GM12892 (cell line): ENCODE measurements at regions not wholly inside any gene's neighbourhood (a gene's known extent, or its start where the extent isn't known, plus 50 kb on each side); places are given as distances from the start of the nearest gene placed in this dataset.

Experiments used
- DNase-seq: peaks from one replicate; pipeline ENCODE4 v3.0.0; 2011; ENCODE audit not compliant: insufficient read length
- FAIRE-seq: peaks from 2 replicates; lab custom pipeline; 2011; peaks lifted over from hg19 to GRCh38; lab: Jason Lieb, UNC
- POLR2A ChIP-seq: IDR thresholded peaks from 2 replicates; pipeline ENCODE4 v1.6.1; 2011; ENCODE audit warnings: low read depth, low read length, control low read depth
- POLR2AphosphoS5 ChIP-seq: IDR thresholded peaks from 2 replicates; pipeline ENCODE4 v1.6.1; 2011; ENCODE audit warnings: low read depth, low read length, control low read depth
- TAF1 ChIP-seq: IDR thresholded peaks from 2 replicates; pipeline ENCODE4 v1.6.1; 2011; ENCODE audit warnings: low read depth, mild to moderate bottlenecking, control low read depth, low read length, borderline replicate concordance

DNA sequence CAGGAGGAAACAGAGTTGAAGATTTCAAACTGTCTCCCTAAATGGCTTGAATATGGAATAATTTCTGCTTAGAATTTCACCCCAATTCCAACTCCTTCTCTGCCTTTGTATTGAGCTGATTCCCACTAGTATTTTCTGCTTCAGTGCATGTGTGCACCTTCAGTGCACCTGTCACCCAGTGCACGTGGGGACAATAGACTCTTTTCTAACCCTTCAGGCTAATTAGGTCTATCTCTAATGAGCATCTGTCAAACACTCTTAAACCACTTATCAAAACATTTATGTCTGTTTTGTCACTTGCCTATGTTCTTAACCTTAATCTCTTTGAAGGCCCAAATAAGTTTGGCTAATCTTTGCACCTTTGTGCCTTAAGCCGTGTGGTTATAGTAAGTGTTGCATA, 232.0 kb upstream of the NETO1 start:
- TF ChIP-seq POLR2A (no peak), POLR2AphosphoS5 (no peak), TAF1 (no peak)
- FAIRE-seq = no peak
- no peak for DNase-seq

DNA sequence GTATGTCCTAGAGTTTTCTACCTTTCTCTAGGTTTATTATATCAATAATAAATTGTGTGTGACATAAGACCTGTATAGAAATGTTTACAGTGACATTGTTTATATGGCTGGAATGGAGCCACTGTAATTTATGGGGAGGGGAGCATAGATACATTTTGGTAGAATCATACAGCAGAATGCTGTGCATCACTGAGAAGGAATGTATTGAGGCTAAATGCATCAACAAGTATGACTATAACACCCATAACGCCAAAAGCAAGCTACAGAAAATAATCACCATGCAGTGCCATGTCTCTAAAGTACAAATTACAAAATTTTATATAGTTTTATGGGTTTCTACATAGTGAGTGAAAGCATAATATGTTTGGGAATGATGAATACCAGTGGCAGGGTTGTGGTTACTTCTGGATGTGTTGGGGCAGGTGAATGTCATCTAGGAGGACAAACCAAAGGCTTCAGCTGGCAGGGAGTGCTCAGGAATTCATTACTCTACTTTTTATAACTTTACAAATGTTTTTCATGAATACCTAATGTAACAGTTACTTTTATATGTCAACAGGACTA, 226.0 kb upstream of the NETO1 start:
- TF ChIP-seq POLR2AphosphoS5 (no peak), TAF1 (no peak), POLR2A (no peak)
- FAIRE-seq (no peak), DNase-seq (no peak)

DNA sequence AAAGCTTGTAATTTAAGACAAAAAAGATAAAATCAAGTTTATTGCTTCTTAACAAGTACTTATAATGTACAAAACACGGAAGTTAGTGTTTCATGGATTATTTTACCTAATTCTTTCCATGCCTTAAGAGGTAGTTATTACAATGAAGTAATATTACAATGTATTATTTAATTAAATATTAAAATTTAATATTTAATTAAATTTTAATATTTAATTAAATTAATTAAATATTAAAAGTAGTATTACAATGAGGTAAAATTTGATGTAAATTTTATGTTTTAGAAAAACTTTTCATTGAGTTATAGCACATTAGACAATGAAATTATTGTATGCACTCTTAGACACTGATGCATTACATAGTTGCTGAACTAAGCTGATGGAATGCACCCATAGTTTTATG, 220.7 kb upstream of the NETO1 start:
- FAIRE-seq (no peak), DNase-seq (no peak)
- TF ChIP-seq TAF1 (no peak), POLR2A (no peak), POLR2AphosphoS5 (no peak)

DNA sequence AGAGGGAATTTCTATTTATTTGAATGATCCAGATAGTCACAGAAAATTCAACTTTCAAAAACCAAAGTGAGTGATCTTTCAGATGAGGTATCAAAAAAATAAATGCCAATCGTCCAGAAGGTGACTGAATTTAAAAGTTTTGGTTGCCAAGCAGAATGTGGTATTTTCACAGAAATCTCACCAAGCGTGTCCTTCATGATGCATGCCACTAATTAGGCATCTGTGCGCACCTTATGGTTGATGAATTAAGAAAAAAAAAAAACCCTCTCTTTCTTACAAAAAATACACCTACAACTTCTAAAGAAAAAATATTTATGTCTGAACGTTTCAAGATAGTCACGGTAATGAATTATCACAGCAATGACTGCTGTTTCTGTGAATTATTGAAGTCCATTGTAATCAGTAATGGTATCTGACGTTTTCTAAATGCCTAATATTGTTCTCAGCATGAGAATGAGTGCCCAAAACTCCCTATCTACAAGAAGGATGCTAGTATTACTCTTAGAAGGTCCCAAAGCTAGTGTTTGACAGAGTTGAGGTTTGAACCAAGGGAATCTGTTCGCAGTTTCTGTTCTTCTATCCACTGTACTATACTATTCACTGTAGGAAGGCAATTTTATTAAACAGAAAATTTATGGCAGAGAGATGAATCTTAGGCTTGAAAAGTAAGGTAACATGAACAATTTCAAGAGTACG, 219.6 kb upstream of the NETO1 start:
- no peak for TF ChIP-seq POLR2A
- TF ChIP-seq TAF1 = no peak
- no peak for TF ChIP-seq POLR2AphosphoS5
- DNase-seq = no peak
- no peak for FAIRE-seq

DNA sequence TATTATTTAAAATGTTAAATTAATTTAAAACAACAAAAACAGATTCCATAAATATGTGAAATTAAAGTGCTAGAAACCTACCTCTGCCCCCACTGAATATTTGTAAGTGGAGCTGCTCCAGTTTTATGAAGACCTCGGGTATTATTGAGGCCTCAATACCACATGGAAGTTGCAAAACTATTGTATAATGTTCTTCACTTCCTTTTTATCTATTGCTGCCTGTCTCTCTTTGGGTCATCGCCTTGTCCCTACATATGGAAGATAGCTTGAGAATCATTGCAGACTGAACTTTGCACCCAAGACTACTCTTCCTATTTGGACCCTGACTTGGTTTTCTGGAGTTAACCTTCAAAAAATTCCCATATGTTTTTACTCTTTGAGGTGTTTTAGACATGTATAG, 212.1 kb upstream of the NETO1 start:
- FAIRE-seq = no peak
- no peak for DNase-seq
- no peak for TF ChIP-seq POLR2AphosphoS5
- no peak for TF ChIP-seq POLR2A
- no peak for TF ChIP-seq TAF1

DNA sequence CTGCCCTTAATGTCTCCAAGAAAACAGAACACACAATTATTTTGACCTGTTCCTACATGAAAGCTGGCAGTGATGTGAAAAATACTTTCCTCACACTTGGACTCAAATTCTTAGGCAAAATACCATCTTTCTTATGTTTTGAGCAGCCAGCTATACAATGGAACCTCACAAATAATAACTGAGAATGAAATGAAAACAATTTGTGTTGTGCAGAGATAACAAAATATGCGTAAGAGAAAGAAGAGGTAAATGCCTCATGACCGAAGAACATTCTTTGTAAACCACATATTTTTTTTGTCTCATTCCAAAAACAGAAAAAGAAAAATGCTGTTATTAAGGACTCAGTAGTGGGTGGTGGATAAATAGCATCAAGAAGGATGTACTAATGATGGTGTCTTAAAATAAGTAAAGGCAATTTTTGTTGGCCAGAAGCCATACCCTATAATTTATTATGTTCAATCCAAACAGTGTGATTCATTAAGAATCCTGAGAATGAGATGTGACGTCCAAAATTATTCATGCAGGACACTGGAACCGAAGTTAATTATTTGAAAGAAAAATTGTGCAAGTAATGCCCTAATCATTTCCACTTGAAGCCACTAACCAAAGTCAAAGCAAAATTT, 193.0 kb upstream of the NETO1 start:
- FAIRE-seq (no peak), DNase-seq (no peak)
- no peak for TF ChIP-seq POLR2A
- no peak for TF ChIP-seq TAF1
- no peak for TF ChIP-seq POLR2AphosphoS5

DNA sequence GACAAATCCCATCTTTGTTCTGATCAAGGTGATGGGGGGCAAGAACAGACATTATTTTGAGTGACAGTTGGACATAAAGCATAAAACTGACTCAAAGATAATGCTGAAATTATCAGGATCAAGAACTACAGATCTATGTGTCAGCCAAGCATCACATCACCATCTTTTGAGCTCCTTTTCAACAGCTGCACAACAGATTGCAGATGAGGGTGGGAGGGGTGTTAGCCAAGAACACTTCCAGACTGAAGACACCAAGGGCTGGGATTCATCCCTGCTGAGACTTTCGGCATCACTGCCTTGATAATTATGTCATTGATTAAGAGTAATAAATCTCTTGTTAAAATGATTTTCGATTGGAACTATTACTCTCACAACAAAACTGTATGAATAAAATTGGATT, 191.5 kb upstream of the NETO1 start:
- FAIRE-seq (no peak), DNase-seq (no peak)
- TF ChIP-seq POLR2A = no peak
- TF ChIP-seq POLR2AphosphoS5 = no peak
- no peak for TF ChIP-seq TAF1

DNA sequence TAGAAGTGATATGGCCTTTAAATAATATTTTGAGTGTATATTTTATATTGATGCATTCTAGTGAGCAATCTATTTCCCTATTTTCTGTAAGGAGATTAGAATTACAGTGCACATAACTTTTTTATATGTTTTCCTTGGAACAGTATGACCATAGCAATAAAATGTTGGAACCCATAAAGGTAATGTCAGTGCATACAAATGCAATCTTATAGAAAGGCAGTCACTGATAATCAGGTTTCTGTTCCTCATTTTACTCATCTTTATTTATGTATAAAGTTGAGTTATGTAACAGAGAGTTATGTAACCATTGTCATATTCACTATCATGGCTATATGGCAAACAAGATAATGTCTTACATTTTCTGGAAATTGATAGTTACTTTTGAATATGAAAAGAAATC, 179.9 kb upstream of the NETO1 start:
- TF ChIP-seq TAF1 = no peak
- TF ChIP-seq POLR2A = no peak
- TF ChIP-seq POLR2AphosphoS5 = no peak
- DNase-seq (no peak), FAIRE-seq (no peak)

DNA sequence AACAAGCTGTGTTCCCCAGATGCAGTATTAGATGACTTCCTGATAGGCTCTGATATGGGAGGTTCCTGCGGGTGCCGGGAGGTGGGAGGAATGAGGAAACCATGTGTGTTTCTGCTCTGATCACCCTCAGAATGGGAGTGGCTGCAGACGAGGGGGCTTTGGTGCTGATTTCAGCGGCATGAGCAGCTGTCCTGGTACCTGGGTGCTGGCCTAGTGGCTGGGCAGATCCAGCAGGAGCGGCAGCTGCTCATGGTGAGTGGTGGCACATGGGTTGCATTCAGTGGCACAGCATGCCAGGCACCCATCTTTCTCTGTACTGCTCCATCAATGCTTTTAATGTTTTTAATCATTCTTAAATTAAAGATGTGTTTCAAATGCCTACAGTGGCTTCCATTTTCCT, 177.2 kb upstream of the NETO1 start:
- FAIRE-seq = no peak
- TF ChIP-seq POLR2A = no peak
- TF ChIP-seq TAF1 = no peak
- TF ChIP-seq POLR2AphosphoS5 = no peak
- DNase-seq = no peak

DNA sequence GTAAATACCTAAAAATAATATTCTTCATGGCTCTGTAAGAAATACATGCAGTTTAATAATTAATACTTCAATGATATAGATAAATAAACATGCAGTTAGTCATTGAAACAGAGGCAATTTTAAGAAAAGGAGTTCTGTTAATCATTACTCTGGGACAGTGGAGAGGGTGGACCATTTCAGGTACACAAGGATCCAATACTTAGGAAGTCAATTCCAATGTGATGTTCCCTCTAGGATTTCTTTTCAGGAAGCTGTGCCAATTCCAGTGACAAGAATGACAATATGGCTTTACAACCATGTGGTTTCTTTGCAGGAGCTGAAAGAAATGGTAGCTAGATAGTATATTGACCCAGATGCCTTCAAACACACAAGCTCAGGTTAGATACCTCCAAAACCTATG, 175.8 kb upstream of the NETO1 start:
- FAIRE-seq (no peak), DNase-seq (no peak)
- TF ChIP-seq POLR2A (no peak), POLR2AphosphoS5 (no peak), TAF1 (no peak)

DNA sequence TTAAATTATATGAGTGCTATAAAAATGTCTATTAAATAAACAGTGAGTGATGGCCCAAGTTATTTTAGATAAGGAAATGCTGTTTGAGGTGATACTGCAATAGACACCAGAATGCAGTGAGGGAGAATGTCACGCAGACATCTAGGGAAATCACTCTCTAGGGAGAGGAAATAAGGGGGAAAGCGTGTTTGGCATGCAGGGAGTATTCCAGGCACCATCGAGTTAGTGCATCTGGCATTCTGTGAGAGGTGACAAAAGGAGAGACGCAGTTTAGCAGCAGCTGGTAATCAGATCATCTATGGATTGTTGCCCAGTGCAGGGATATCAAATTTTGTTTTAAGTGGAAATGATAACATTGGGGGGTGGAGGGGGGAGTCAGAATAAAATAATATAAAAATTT, 175.4 kb upstream of the NETO1 start:
- no peak for TF ChIP-seq POLR2AphosphoS5
- no peak for TF ChIP-seq POLR2A
- no peak for TF ChIP-seq TAF1
- DNase-seq (no peak), FAIRE-seq (no peak)

DNA sequence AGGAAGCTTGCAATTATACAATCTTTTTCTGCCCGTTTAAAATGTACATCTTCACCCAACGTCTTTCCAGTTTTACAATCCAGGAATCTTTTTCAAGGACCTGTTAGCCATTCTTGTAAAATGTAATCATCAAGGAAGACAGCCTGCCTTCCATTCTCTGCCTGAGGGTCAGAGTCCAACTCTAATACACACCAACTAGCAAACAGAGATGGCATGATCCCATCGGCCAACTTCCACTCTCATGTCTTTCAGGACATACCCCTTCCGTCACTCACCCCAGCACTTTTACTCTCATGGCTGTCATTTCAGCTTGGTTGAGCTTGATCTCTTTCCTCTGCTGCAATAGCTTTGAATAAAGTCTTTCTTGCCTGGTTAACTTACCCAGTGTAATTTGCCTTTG, 172.5 kb upstream of the NETO1 start:
- no peak for DNase-seq
- FAIRE-seq = no peak
- TF ChIP-seq TAF1 (no peak), POLR2AphosphoS5 (no peak), POLR2A (no peak)
